H9 (cell line): ENCODE measurements at regions not wholly inside any gene's neighbourhood (a gene's known extent, or its start where the extent isn't known, plus 50 kb on each side); places are given as distances from the start of the nearest gene placed in this dataset.

Source experiments
- DNase-seq: peaks from one replicate; pipeline ENCODE4 v3.0.0-alpha.2; 2017
- H2AFZ ChIP-seq: one replicate; pipeline ENCODE4 v1.6.1; 2013; ENCODE audit warnings: mild to moderate bottlenecking, low read length, control low read depth, moderate library complexity
- H2AK5ac ChIP-seq: 2 replicates; pipeline ENCODE4 v1.6.1; 2013; ENCODE audit warnings: low read length, control low read depth, mixed read lengths; ENCODE audit not compliant: insufficient read length
- H2BK120ac ChIP-seq: one replicate; pipeline ENCODE4 v1.6.1; 2013; ENCODE audit warnings: low read depth, mild to moderate bottlenecking, low read length, control low read depth, inconsistent platforms; ENCODE audit not compliant: poor library complexity, severe bottlenecking
- H2BK12ac ChIP-seq: 2 replicates; pipeline ENCODE4 v1.6.1; 2013; ENCODE audit warnings: low read length, control low read depth, mixed read lengths, low read depth; ENCODE audit not compliant: insufficient read length
- H2BK15ac ChIP-seq: 2 replicates; pipeline ENCODE4 v1.6.1; 2013; ENCODE audit warnings: low read depth, low read length, control low read depth
- H2BK20ac ChIP-seq: one replicate; pipeline ENCODE4 v1.6.1; 2013; ENCODE audit warnings: low read depth, mild to moderate bottlenecking, low read length, control low read depth, inconsistent platforms; ENCODE audit not compliant: poor library complexity, severe bottlenecking
- H2BK5ac ChIP-seq: 2 replicates; pipeline ENCODE4 v1.6.1; 2013; ENCODE audit warnings: low read length, control low read depth, mixed read lengths; ENCODE audit not compliant: insufficient read length
- H3K14ac ChIP-seq: 2 replicates; pipeline ENCODE4 v1.6.1; 2013; ENCODE audit warnings: low read length, control low read depth; ENCODE audit not compliant: insufficient read depth
- H3K18ac ChIP-seq: 2 replicates; pipeline ENCODE4 v1.6.1; 2013; ENCODE audit warnings: low read depth, mild to moderate bottlenecking, mixed read lengths, low read length, control low read depth; ENCODE audit not compliant: insufficient read length
- H3K23ac ChIP-seq: 2 replicates; pipeline ENCODE4 v1.6.1; 2013; ENCODE audit warnings: low read length, control low read depth, mixed read lengths, low read depth; ENCODE audit not compliant: insufficient read length
- H3K23me2 ChIP-seq: 2 replicates; pipeline ENCODE4 v1.6.1; 2013; ENCODE audit warnings: low read depth, mild to moderate bottlenecking, mixed read lengths, low read length, control low read depth; ENCODE audit not compliant: insufficient read length, poor library complexity, severe bottlenecking
- H3K27ac ChIP-seq: 2 replicates; pipeline ENCODE4 v1.5.1; 2013; ENCODE audit warnings: low read length, control low read depth, mixed read lengths, low read depth; ENCODE audit not compliant: insufficient read length
- H3K27me3 ChIP-seq: 2 replicates; pipeline ENCODE4 v1.6.1; 2013; ENCODE audit warnings: low read length, control low read depth, inconsistent platforms; ENCODE audit not compliant: insufficient read depth
- H3K4ac ChIP-seq: 2 replicates; pipeline ENCODE4 v1.6.1; 2013; ENCODE audit warnings: low read depth, mild to moderate bottlenecking, control low read depth, inconsistent platforms, low read length, moderate library complexity
- H3K4me1 ChIP-seq: 2 replicates; pipeline ENCODE4 v1.6.1; 2013; ENCODE audit warnings: low read length, control low read depth, inconsistent platforms; ENCODE audit not compliant: insufficient read depth
- H3K4me2 ChIP-seq: 2 replicates; pipeline ENCODE4 v1.6.1; 2013; ENCODE audit warnings: low read length, control low read depth, mixed read lengths; ENCODE audit not compliant: insufficient read length, insufficient read depth
- H3K56ac ChIP-seq: 2 replicates; pipeline ENCODE4 v1.6.1; 2013; ENCODE audit warnings: low read depth, mild to moderate bottlenecking, mixed read lengths, low read length, control low read depth; ENCODE audit not compliant: insufficient read length
- H3K79me1 ChIP-seq: 2 replicates; pipeline ENCODE4 v1.6.1; 2013; ENCODE audit warnings: low read depth, mild to moderate bottlenecking, moderate library complexity, low read length, control low read depth, inconsistent platforms; ENCODE audit not compliant: insufficient read depth, poor library complexity, severe bottlenecking
- H3K79me2 ChIP-seq: 2 replicates; pipeline ENCODE4 v1.6.1; 2013; ENCODE audit warnings: low read length, control low read depth, inconsistent platforms; ENCODE audit not compliant: insufficient read depth
- H3K9ac ChIP-seq: 2 replicates; pipeline ENCODE4 v1.6.1; 2013; ENCODE audit warnings: low read length, control low read depth, mixed read lengths; ENCODE audit not compliant: insufficient read length; ENCODE audit errors: extremely low read depth
- H3K9me3 ChIP-seq: one replicate; pipeline ENCODE4 v1.6.1; 2013; ENCODE audit warnings: low read depth, low read length, inconsistent platforms; ENCODE audit not compliant: control insufficient read depth
- H3T11ph ChIP-seq: one replicate; pipeline ENCODE4 v1.6.1; 2013; ENCODE audit warnings: mild to moderate bottlenecking, low read length, control low read depth, inconsistent platforms
- H4K20me1 ChIP-seq: one replicate; pipeline ENCODE4 v1.6.1; 2013; ENCODE audit not compliant: control insufficient read depth, insufficient read length, insufficient read depth
- H4K5ac ChIP-seq: 2 replicates; pipeline ENCODE4 v1.6.1; 2013; ENCODE audit warnings: low read depth, mild to moderate bottlenecking, mixed read lengths, low read length, control low read depth; ENCODE audit not compliant: insufficient read length
- H4K8ac ChIP-seq: replicated peaks from 2 replicates; pipeline ENCODE4 v1.6.1; 2013; ENCODE audit warnings: low read length, control low read depth, mixed read lengths, low read depth; ENCODE audit not compliant: insufficient read length
- H4K91ac ChIP-seq: 2 replicates; pipeline ENCODE4 v1.6.1; 2013; ENCODE audit warnings: low read depth, mild to moderate bottlenecking, moderate library complexity, mixed read lengths, low read length, control low read depth; ENCODE audit not compliant: insufficient read length
- H3K27ac Mint-ChIP-seq, 3 experiments: 2 replicates in 2 of 3; 3 replicates in 1 of 3; pipeline ENCODE4 v1.8.0; 2020 to 2021; ENCODE audit warnings: mixed read lengths in 3 of 3, mild to moderate bottlenecking in 1 of 3, moderate library complexity in 1 of 3
- H3K27me3 Mint-ChIP-seq: 2 replicates; pipeline ENCODE4 v1.8.0; 2021; ENCODE audit warnings: low read depth, mild to moderate bottlenecking, moderate library complexity, mixed read lengths
- H3K36me3 Mint-ChIP-seq, 3 experiments: 2 replicates in 2 of 3; 3 replicates in 1 of 3; pipeline ENCODE4 v1.8.0; 2020 to 2021; ENCODE audit warnings: low read depth in 3 of 3, mixed read lengths in 3 of 3; ENCODE audit not compliant: insufficient read depth in 1 of 3
- H3K4me1 Mint-ChIP-seq, 2 experiments: 2 replicates each; pipeline ENCODE4 v1.8.0; 2020; ENCODE audit warnings: mixed read lengths in 2 of 2
- H3K4me3 Mint-ChIP-seq, 2 experiments: 2 replicates in 1 of 2; 3 replicates in 1 of 2; pipeline ENCODE4 v1.8.0; 2020 to 2021; ENCODE audit warnings: mild to moderate bottlenecking in 2 of 2, mixed read lengths in 2 of 2, moderate library complexity in 1 of 2
- H3K9me3 Mint-ChIP-seq, 2 experiments: 2 replicates in 1 of 2; 3 replicates in 1 of 2; pipeline ENCODE4 v1.8.0; 2020; ENCODE audit warnings: mild to moderate bottlenecking in 2 of 2, mixed read lengths in 2 of 2, moderate library complexity in 1 of 2
- WGBS: extraction: QIAGEN DNeasy Blood & Tissue Kit; methylation state at CpG from one replicate; pipeline ENCODE4 v1.1.7; 2013; ENCODE audit warnings: missing lambda C conversion rate, low lambda C conversion rate, mixed read lengths; ENCODE audit not compliant: insufficient read length; ENCODE audit errors: extremely low coverage; 5-methylcytosine and 5-hydroxymethylcytosine counted together
- TF ChIP-seq, protein P1 (sequence below): fragments of 200-600 bp; sonication (generic); conservative IDR thresholded peaks from 3 replicates; pipeline ENCODE4 v1.8.0; 2021; ENCODE audit warnings: antibody characterized with exemption, mild to moderate bottlenecking

- H3K4me3 Mint-ChIP-seq = no peak overlapping the region
- Histone ChIP-seq H2AK5ac (no peak overlapping the region), H4K20me1 (no peaks in the 10 kb centered on the region), H3K9ac (no peak overlapping the region), H2BK5ac (no peak overlapping the region), H3K14ac (no peak overlapping the region), H2BK120ac (no peak overlapping the region), H3K56ac (no peak overlapping the region), H4K5ac (no peak overlapping the region), H3K4ac (no peak overlapping the region), H3K79me1 (no peaks in the 10 kb centered on the region), H2AFZ (no peak overlapping the region), H3K79me2 (no peaks in the 10 kb centered on the region), H3K27me3 (no peaks in the 10 kb centered on the region), H3K4me2 (no peak overlapping the region), H3K27ac (no peak overlapping the region), H3K18ac (no peak overlapping the region), H4K8ac (no peak overlapping the region), H2BK12ac (no peak overlapping the region), H3T11ph (no peak overlapping the region), H3K23me2 (no peaks in the 10 kb centered on the region), H3K9me3 (no peaks in the 10 kb centered on the region), H2BK15ac (no peak overlapping the region), H2BK20ac (no peak overlapping the region), H3K23ac (no peak overlapping the region), H3K4me1 (no peaks in the 10 kb centered on the region), H4K91ac (no peak overlapping the region)
- TF ChIP-seq, protein P1, sequence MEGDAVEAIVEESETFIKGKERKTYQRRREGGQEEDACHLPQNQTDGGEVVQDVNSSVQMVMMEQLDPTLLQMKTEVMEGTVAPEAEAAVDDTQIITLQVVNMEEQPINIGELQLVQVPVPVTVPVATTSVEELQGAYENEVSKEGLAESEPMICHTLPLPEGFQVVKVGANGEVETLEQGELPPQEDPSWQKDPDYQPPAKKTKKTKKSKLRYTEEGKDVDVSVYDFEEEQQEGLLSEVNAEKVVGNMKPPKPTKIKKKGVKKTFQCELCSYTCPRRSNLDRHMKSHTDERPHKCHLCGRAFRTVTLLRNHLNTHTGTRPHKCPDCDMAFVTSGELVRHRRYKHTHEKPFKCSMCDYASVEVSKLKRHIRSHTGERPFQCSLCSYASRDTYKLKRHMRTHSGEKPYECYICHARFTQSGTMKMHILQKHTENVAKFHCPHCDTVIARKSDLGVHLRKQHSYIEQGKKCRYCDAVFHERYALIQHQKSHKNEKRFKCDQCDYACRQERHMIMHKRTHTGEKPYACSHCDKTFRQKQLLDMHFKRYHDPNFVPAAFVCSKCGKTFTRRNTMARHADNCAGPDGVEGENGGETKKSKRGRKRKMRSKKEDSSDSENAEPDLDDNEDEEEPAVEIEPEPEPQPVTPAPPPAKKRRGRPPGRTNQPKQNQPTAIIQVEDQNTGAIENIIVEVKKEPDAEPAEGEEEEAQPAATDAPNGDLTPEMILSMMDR = no peak
- peak overlapping the region in 1 of 3 experiments; percentile 70; a peak in 1 of 7 replicates for H3K27ac Mint-ChIP-seq
- no CpG with 5 or more reads among the region's 3 CpGs for WGBS
- peaks cover 15 to 20% of the 10 kb centered on the region in 2 experiments for H3K4me1 Mint-ChIP-seq
- H3K27me3 Mint-ChIP-seq = peaks cover 5% of the 10 kb centered on the region
- peaks cover 0 to 2% (median 0%) of the 10 kb centered on the region in 3 experiments; a peak in 1 of 7 replicates for H3K36me3 Mint-ChIP-seq
- DNase-seq = no peak
- no peaks in the 10 kb centered on the region for H3K9me3 Mint-ChIP-seq
Observed at GRCh38 chr10:113993489-113993991, 50.1 kb upstream of the ADRB1 start.
